ENCODE measurements at regions not wholly inside any gene's neighbourhood (a gene's known extent, or its start where the extent isn't known, plus 50 kb on each side); places are given as distances from the start of the nearest gene placed in this dataset.

DNA sequence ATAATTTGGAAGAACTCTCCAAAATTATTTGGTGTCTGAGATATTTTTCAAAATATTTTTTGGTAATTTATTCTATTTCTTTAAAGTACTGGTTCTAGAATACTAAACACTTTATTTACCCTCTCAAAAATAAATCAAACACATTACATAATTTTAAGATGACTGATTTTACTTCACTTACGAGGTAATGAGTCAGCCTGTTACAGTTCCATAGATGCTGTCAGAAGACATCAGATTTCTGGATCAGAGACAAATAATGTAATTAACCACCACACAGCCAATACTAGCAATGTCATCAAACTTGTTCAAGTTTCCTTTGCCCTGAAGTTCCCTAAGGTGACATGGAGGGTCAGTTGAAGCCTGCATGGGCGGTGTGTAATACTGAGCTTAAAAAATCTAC, 106.1 kb upstream of the CDH9 start:
- TF ChIP-seq, protein P1, sequence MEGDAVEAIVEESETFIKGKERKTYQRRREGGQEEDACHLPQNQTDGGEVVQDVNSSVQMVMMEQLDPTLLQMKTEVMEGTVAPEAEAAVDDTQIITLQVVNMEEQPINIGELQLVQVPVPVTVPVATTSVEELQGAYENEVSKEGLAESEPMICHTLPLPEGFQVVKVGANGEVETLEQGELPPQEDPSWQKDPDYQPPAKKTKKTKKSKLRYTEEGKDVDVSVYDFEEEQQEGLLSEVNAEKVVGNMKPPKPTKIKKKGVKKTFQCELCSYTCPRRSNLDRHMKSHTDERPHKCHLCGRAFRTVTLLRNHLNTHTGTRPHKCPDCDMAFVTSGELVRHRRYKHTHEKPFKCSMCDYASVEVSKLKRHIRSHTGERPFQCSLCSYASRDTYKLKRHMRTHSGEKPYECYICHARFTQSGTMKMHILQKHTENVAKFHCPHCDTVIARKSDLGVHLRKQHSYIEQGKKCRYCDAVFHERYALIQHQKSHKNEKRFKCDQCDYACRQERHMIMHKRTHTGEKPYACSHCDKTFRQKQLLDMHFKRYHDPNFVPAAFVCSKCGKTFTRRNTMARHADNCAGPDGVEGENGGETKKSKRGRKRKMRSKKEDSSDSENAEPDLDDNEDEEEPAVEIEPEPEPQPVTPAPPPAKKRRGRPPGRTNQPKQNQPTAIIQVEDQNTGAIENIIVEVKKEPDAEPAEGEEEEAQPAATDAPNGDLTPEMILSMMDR (IDR thresholded peaks at IDR 0.05) = no peak
- TF ChIP-seq POLR2AphosphoS5 (IDR thresholded peaks at IDR 0.05) = no peak
- no peak for TF ChIP-seq POLR2A (IDR thresholded peaks at IDR 0.05; ENCODE audit: low read depth)
- no peak for TF ChIP-seq EP300 (IDR thresholded peaks at IDR 0.05)
